Gastroesophageal sphincter (tissue), 3 donors: ENCODE measurements at regions not wholly inside any gene's neighbourhood (a gene's known extent, or its start where the extent isn't known, plus 50 kb on each side); places are given as distances from the start of the nearest gene placed in this dataset.

Source experiments
- POLR2A ChIP-seq, 2 donors: fragments of 450-650 bp; IDR thresholded peaks; one replicate each; pipeline ENCODE4 v1.6.1; 2017; ENCODE audit warnings: antibody characterized with exemption in 2 of 2, mild to moderate bottlenecking in 2 of 2, moderate library complexity in 1 of 2
- POLR2AphosphoS5 ChIP-seq: sonication (generic); formaldehyde crosslinking; IDR thresholded peaks from one replicate; pipeline ENCODE4 v1.6.1; 2017; ENCODE audit warnings: antibody characterized with exemption
- TF ChIP-seq, protein P1 (sequence below), 4 experiments: fragments of 200-600 bp in 2 of 4; fragments of 450-650 bp in 2 of 4; sonication (generic) in 1 of 4; IDR thresholded peaks; one replicate each; pipeline ENCODE4 v1.5.1; 2017 to 2019; ENCODE audit warnings: antibody characterized with exemption in 4 of 4, mild to moderate bottlenecking in 2 of 4, moderate library complexity in 2 of 4

GRCh38 chr6:91435630-91436029 lies 848.8 kb upstream of the MAP3K7 start:
- TF ChIP-seq, protein P1, sequence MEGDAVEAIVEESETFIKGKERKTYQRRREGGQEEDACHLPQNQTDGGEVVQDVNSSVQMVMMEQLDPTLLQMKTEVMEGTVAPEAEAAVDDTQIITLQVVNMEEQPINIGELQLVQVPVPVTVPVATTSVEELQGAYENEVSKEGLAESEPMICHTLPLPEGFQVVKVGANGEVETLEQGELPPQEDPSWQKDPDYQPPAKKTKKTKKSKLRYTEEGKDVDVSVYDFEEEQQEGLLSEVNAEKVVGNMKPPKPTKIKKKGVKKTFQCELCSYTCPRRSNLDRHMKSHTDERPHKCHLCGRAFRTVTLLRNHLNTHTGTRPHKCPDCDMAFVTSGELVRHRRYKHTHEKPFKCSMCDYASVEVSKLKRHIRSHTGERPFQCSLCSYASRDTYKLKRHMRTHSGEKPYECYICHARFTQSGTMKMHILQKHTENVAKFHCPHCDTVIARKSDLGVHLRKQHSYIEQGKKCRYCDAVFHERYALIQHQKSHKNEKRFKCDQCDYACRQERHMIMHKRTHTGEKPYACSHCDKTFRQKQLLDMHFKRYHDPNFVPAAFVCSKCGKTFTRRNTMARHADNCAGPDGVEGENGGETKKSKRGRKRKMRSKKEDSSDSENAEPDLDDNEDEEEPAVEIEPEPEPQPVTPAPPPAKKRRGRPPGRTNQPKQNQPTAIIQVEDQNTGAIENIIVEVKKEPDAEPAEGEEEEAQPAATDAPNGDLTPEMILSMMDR (IDR thresholded peaks at IDR 0.05) = no peak
- TF ChIP-seq POLR2A (IDR thresholded peaks at IDR 0.05) (no peak), POLR2AphosphoS5 (no peak)
